HG03108 (cell line): ENCODE measurements at regions not wholly inside any gene's neighbourhood (a gene's known extent, or its start where the extent isn't known, plus 50 kb on each side); places are given as distances from the start of the nearest gene placed in this dataset.

Experiments
- ATAC-seq: cut with Tn5 transposase; IDR thresholded peaks from one replicate; pipeline ENCODE4 v1.9.1; 2021; ENCODE audit warnings: moderate library complexity; ENCODE audit not compliant: unreplicated experiment

- ATAC-seq = no peak
These were observed 368.4 kb upstream of the E2F7 start for GRCh38 chr12:77433799-77434198.

- ATAC-seq = no peak
These were observed 364.1 kb upstream of the E2F7 start for GRCh38 chr12:77429426-77429825.

- no peak for ATAC-seq
These were observed 355.8 kb upstream of the E2F7 start for GRCh38 chr12:77421152-77421551.

GRCh38 chr12:77409551-77409950 lies 344.2 kb upstream of the E2F7 start:
- ATAC-seq = no peak

- ATAC-seq = no peak
These were observed 342.6 kb upstream of the E2F7 start for GRCh38 chr12:77407931-77408330.

- ATAC-seq = no peak
These were observed 341.0 kb upstream of the E2F7 start for GRCh38 chr12:77406219-77406905.

- no peak for ATAC-seq
These were observed 337.3 kb upstream of the E2F7 start for GRCh38 chr12:77402716-77403115.

- no peak for ATAC-seq
These were observed 336.4 kb upstream of the E2F7 start for GRCh38 chr12:77401770-77402081.

GRCh38 chr12:77401064-77401769 lies 335.8 kb upstream of the E2F7 start:
- no peak for ATAC-seq

GRCh38 chr12:77392467-77393088 lies 327.2 kb upstream of the E2F7 start:
- no peak for ATAC-seq

GRCh38 chr12:77388445-77389265 lies 323.3 kb upstream of the E2F7 start:
- ATAC-seq = no peak

- no peak for ATAC-seq
These were observed 322.3 kb upstream of the E2F7 start for GRCh38 chr12:77387671-77388070.

GRCh38 chr12:77387214-77387613 lies 321.8 kb upstream of the E2F7 start:
- no peak for ATAC-seq

GRCh38 chr12:77384941-77385340 lies 319.6 kb upstream of the E2F7 start:
- ATAC-seq = no peak

- ATAC-seq = no peak
These were observed 316.9 kb upstream of the E2F7 start for GRCh38 chr12:77382096-77382742.

- ATAC-seq = no peak
These were observed 312.3 kb upstream of the E2F7 start for GRCh38 chr12:77377622-77378021.

GRCh38 chr12:77377116-77377515 lies 311.7 kb upstream of the E2F7 start:
- no peak for ATAC-seq

GRCh38 chr12:77374673-77375072 lies 309.3 kb upstream of the E2F7 start:
- no peak for ATAC-seq

GRCh38 chr12:77372494-77372893 lies 307.1 kb upstream of the E2F7 start:
- ATAC-seq = no peak

GRCh38 chr12:77372026-77372425 lies 306.7 kb upstream of the E2F7 start:
- ATAC-seq = no peak

- no peak for ATAC-seq
These were observed 303.0 kb upstream of the E2F7 start for GRCh38 chr12:77368379-77368778.
